CD4-positive, alpha-beta T cell (primary cell): ENCODE measurements at regions not wholly inside any gene's neighbourhood (a gene's known extent, or its start where the extent isn't known, plus 50 kb on each side); places are given as distances from the start of the nearest gene placed in this dataset.

ENCODE experiments used
- ATAC-seq: fragments of 200-7000 bp; cut with Tn5 transposase; one replicate; pipeline ENCODE4 v1.10.0; 2022; ENCODE audit warnings: mild to moderate bottlenecking; ENCODE audit not compliant: poor library complexity
- CTCF ChIA-PET: fragments of 350-600 bp; sonication (Branson Sonifier 250); formaldehyde crosslinking; loops from one replicate; lab custom pipeline; 2021; ENCODE audit warnings: antibody characterized with exemption, inconsistent platforms; lab: Charles Lee
- POLR2A ChIA-PET: fragments of 350-600 bp; sonication (Branson Sonifier 250); formaldehyde crosslinking; loops from one replicate; lab custom pipeline; 2021; ENCODE audit warnings: antibody characterized with exemption, inconsistent platforms; lab: Charles Lee
- DNase-seq, 14 experiments: peaks; one replicate each; pipeline ENCODE4 v3.0.0-alpha.2; 2013 to 2020; ENCODE audit warnings: mixed read lengths in 2 of 14
- H3K27ac ChIP-seq, 2 donors: one replicate each; pipeline versions ENCODE4 v1.5.1 to v1.7.0; 2013; ENCODE audit warnings: low read length in 2 of 2, low read depth in 1 of 2, mild to moderate bottlenecking in 1 of 2
- H3K27me3 ChIP-seq, 2 experiments: 1 replicate in 1 of 2; 2 replicates in 1 of 2; pipeline versions ENCODE4 v1.6.1 to v1.7.0; 2013; ENCODE audit warnings: low read length in 2 of 2, control low read depth in 1 of 2, mild to moderate bottlenecking in 1 of 2, moderate library complexity in 1 of 2; ENCODE audit not compliant: insufficient read depth in 2 of 2, control insufficient read depth in 1 of 2
- H3K36me3 ChIP-seq: one replicate; pipeline ENCODE4 v1.6.1; 2013; ENCODE audit warnings: low read length, control low read depth; ENCODE audit not compliant: insufficient read depth
- H3K4me1 ChIP-seq: one replicate; pipeline ENCODE4 v1.6.1; 2013; ENCODE audit warnings: low read length, control low read depth; ENCODE audit not compliant: insufficient read depth
- H3K4me3 ChIP-seq: one replicate; pipeline ENCODE4 v1.5.1; 2013; ENCODE audit warnings: mild to moderate bottlenecking, low read length, moderate library complexity
- H3K9me3 ChIP-seq, 2 experiments: 1 replicate in 1 of 2; 2 replicates in 1 of 2; pipeline versions ENCODE4 v1.6.1 to v1.7.0; 2013; ENCODE audit warnings: low read length in 2 of 2, mild to moderate bottlenecking in 2 of 2, control low read depth in 1 of 2, moderate library complexity in 1 of 2; ENCODE audit not compliant: control insufficient read depth in 1 of 2, insufficient read depth in 1 of 2
- H3K27ac Mint-ChIP-seq: one replicate; pipeline ENCODE4 v1.8.0; 2020; ENCODE audit warnings: mixed read lengths
- H3K27me3 Mint-ChIP-seq: one replicate; pipeline ENCODE4 v1.8.0; 2021; ENCODE audit warnings: mixed read lengths
- H3K36me3 Mint-ChIP-seq: one replicate; pipeline ENCODE4 v1.8.0; 2021; ENCODE audit warnings: low read depth, mixed read lengths
- H3K4me1 Mint-ChIP-seq: one replicate; pipeline ENCODE4 v1.8.0; 2021; ENCODE audit warnings: low read depth, mixed read lengths
- H3K4me3 Mint-ChIP-seq: one replicate; pipeline ENCODE4 v1.8.0; 2020; ENCODE audit warnings: mild to moderate bottlenecking, mixed read lengths
- H3K9me3 Mint-ChIP-seq: one replicate; pipeline ENCODE4 v1.8.0; 2020; ENCODE audit warnings: mixed read lengths
- intact Hi-C, 2 experiments: fragments of 100-400 bp; cut with DNase I in 1 of 2; cut with micrococcal nuclease in 1 of 2; formaldehyde crosslinking; loops; one replicate each; pipeline versions ENCODE4 v1.15.1 to v1.9.0; 2023 to 2025; cut with DNase I, micrococcal nuclease
- TF ChIP-seq, protein P1 (sequence below): fragments of 200-600 bp; IDR thresholded peaks from one replicate; pipeline ENCODE4 v1.8.0; 2022; ENCODE audit warnings: antibody characterized with exemption, mild to moderate bottlenecking

- TF ChIP-seq, protein P1, sequence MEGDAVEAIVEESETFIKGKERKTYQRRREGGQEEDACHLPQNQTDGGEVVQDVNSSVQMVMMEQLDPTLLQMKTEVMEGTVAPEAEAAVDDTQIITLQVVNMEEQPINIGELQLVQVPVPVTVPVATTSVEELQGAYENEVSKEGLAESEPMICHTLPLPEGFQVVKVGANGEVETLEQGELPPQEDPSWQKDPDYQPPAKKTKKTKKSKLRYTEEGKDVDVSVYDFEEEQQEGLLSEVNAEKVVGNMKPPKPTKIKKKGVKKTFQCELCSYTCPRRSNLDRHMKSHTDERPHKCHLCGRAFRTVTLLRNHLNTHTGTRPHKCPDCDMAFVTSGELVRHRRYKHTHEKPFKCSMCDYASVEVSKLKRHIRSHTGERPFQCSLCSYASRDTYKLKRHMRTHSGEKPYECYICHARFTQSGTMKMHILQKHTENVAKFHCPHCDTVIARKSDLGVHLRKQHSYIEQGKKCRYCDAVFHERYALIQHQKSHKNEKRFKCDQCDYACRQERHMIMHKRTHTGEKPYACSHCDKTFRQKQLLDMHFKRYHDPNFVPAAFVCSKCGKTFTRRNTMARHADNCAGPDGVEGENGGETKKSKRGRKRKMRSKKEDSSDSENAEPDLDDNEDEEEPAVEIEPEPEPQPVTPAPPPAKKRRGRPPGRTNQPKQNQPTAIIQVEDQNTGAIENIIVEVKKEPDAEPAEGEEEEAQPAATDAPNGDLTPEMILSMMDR: no peak
- H3K4me1 Mint-ChIP-seq: no peaks in the 10 kb centered on the region
- Histone ChIP-seq H3K4me3 (no peak overlapping the region), H3K4me1 (no peaks in the 10 kb centered on the region), H3K27me3 (no peaks in the 10 kb centered on the region), H3K9me3 (no peaks in the 10 kb centered on the region), H3K36me3 (no peaks in the 10 kb centered on the region), H3K27ac (no peak overlapping the region)
- DNase-seq (no peak), ATAC-seq (no peak)
- POLR2A ChIA-PET: no interaction called here
- H3K27me3 Mint-ChIP-seq: no peaks in the 10 kb centered on the region
- CTCF ChIA-PET: no interaction called here
- H3K9me3 Mint-ChIP-seq: no peaks in the 10 kb centered on the region
- no peak overlapping the region for H3K27ac Mint-ChIP-seq
- intact Hi-C loops: no loop called here
- H3K4me3 Mint-ChIP-seq: no peak overlapping the region
- no peaks in the 10 kb centered on the region for H3K36me3 Mint-ChIP-seq
These were observed 219.6 kb upstream of the LRRN1 start for GRCh38 chr3:3579658-3580057.

- TF ChIP-seq, protein P1: no peak
- POLR2A ChIA-PET: no interaction called here
- Histone ChIP-seq H3K36me3 (no peaks in the 10 kb centered on the region), H3K4me1 (no peaks in the 10 kb centered on the region), H3K9me3 (no peaks in the 10 kb centered on the region), H3K4me3 (no peak overlapping the region), H3K27me3 (no peaks in the 10 kb centered on the region), H3K27ac (no peak overlapping the region)
- no peak overlapping the region for H3K4me3 Mint-ChIP-seq
- DNase-seq (peak in 1 of 14 experiments; percentile 3), ATAC-seq (no peak)
- H3K27me3 Mint-ChIP-seq: no peaks in the 10 kb centered on the region
- H3K36me3 Mint-ChIP-seq: no peaks in the 10 kb centered on the region
- CTCF ChIA-PET: no interaction called here
- H3K27ac Mint-ChIP-seq: no peak overlapping the region
- H3K4me1 Mint-ChIP-seq: no peaks in the 10 kb centered on the region
- intact Hi-C loops: no loop called here
- no peaks in the 10 kb centered on the region for H3K9me3 Mint-ChIP-seq
These were observed 220.5 kb upstream of the LRRN1 start for GRCh38 chr3:3578718-3579117.

DNA sequence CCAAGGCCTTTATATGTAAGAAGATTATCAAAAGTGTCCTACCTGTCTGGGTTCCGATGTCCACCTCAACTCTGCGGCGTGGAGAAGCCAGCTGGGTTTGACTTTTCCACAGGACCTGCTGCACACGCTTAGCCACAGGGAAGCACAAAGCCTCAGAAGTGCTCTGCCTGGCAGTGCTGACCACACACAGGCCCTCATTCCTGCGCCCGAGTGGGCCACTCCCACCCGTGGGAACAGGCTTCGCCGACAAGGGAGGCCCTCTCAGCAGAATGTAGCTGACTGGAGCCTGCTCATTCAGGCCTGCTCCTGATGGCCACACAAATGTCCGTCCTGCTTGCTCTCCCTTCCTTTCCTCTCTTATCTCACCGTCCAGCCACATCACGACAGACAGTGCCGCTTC is 221.4 kb upstream of the LRRN1 start:
- Histone ChIP-seq H3K27ac (no peak overlapping the region), H3K36me3 (no peaks in the 10 kb centered on the region), H3K27me3 (no peaks in the 10 kb centered on the region), H3K9me3 (no peaks in the 10 kb centered on the region), H3K4me1 (no peaks in the 10 kb centered on the region), H3K4me3 (no peak overlapping the region)
- Mint-ChIP-seq H3K4me3 (no peak overlapping the region), H3K9me3 (no peaks in the 10 kb centered on the region), H3K27me3 (no peaks in the 10 kb centered on the region), H3K4me1 (no peaks in the 10 kb centered on the region), H3K36me3 (no peaks in the 10 kb centered on the region), H3K27ac (no peak overlapping the region)
- intact Hi-C loops: no loop called here
- no peak for ATAC-seq
- TF ChIP-seq, protein P1: no peak
- no peak for DNase-seq
- POLR2A ChIA-PET: no interaction called here
- CTCF ChIA-PET: interaction anchor here (1.3 kb wide), 1 partner anchor 10 kb away, joined by 3 read pairs; no protein-coding TSS in a partner anchor
